SJSA1 (cell line): ENCODE measurements at regions not wholly inside any gene's neighbourhood (a gene's known extent, or its start where the extent isn't known, plus 50 kb on each side); places are given as distances from the start of the nearest gene placed in this dataset.
"Not testable (repeated sequence)": the region's sequence is repeated elsewhere in the genome, so short reads cannot be mapped to it uniquely, and the experiment has no call there.

Source experiments
- DNase-seq, 2 experiments: peaks; one replicate each; pipeline ENCODE4 v3.0.0-alpha.2; 2015 to 2020; ENCODE audit warnings: low spot score in 2 of 2, low read depth in 1 of 2
- H3K27ac ChIP-seq: fragments of 250-450 bp; sonication (Bioruptor Pico); 2 replicates; pipeline ENCODE4 v1.5.1; 2020; ENCODE audit warnings: mild to moderate bottlenecking, moderate library complexity
- H3K27me3 ChIP-seq: fragments of 250-450 bp; sonication (Bioruptor Pico); replicated peaks from 2 replicates; pipeline ENCODE4 v1.5.1; 2020; ENCODE audit warnings: mild to moderate bottlenecking, moderate library complexity
- H3K36me3 ChIP-seq: fragments of 250-450 bp; sonication (Bioruptor Pico); 2 replicates; pipeline ENCODE4 v1.5.1; 2020; ENCODE audit warnings: mild to moderate bottlenecking
- H3K4me1 ChIP-seq: fragments of 250-450 bp; sonication (Bioruptor Pico); replicated peaks from 2 replicates; pipeline ENCODE4 v1.6.1; 2021; ENCODE audit warnings: mild to moderate bottlenecking
- H3K4me3 ChIP-seq: fragments of 250-450 bp; sonication (Bioruptor Pico); 2 replicates; pipeline ENCODE4 v1.5.1; 2020; ENCODE audit warnings: mild to moderate bottlenecking
- H3K9me3 ChIP-seq: fragments of 250-450 bp; sonication (Bioruptor Pico); replicated peaks from 2 replicates; pipeline ENCODE4 v1.5.1; 2020; ENCODE audit warnings: mild to moderate bottlenecking

DNA sequence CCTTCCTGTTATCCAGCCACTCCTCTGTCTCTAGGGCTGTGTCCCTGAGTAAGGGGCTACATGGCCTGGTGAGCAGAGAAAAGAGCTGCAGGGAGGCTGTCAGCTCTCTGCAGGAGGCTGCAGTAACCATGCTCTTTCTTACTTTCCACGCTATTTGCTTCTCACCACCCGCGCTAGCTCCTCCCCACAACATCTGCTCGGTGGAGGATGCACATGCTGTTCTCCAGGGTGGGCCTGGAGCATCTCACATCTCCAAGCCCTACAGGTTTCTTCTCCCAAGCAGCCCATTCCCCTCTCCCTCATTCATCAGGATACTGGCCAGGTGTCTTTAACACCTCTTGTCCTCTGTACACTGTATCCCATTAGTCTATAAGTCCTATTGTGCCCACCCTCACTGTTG is 103.8 kb downstream of the IER5 start:
- Histone ChIP-seq H3K27ac (no peak overlapping the region), H3K36me3 (no peaks in the 10 kb centered on the region), H3K4me1 (no peaks in the 10 kb centered on the region), H3K27me3 (no peaks in the 10 kb centered on the region), H3K4me3 (no peak overlapping the region), H3K9me3 (no peaks in the 10 kb centered on the region)
- DNase-seq = no peak

- no peak for DNase-seq
- no peak overlapping the region for H3K27ac ChIP-seq
- H3K4me3 ChIP-seq = no peak overlapping the region
- H3K9me3 ChIP-seq = no peaks in the 10 kb centered on the region
- no peaks in the 10 kb centered on the region for H3K36me3 ChIP-seq
- H3K27me3 ChIP-seq = peaks cover 15% of the 10 kb centered on the region
- H3K4me1 ChIP-seq = no peaks in the 10 kb centered on the region
Observed at GRCh38 chr1:181202986-181203555, 114.6 kb downstream of the IER5 start.

- peaks cover 19% of the 10 kb centered on the region for H3K27me3 ChIP-seq
- no peak overlapping the region for H3K4me3 ChIP-seq
- H3K27ac ChIP-seq = no peak overlapping the region
- no peaks in the 10 kb centered on the region for H3K9me3 ChIP-seq
- no peaks in the 10 kb centered on the region for H3K4me1 ChIP-seq
- H3K36me3 ChIP-seq = no peaks in the 10 kb centered on the region
- DNase-seq = no peak
Observed at GRCh38 chr1:181204530-181204929, 116.0 kb downstream of the IER5 start.

GRCh38 chr1:181205901-181206300 is 117.4 kb downstream of the IER5 start:
- no peaks in the 10 kb centered on the region for H3K36me3 ChIP-seq
- H3K4me3 ChIP-seq = no peak overlapping the region
- peaks cover 19% of the 10 kb centered on the region for H3K27me3 ChIP-seq
- DNase-seq = no peak
- no peaks in the 10 kb centered on the region for H3K4me1 ChIP-seq
- H3K27ac ChIP-seq = no peak overlapping the region
- no peaks in the 10 kb centered on the region for H3K9me3 ChIP-seq

GRCh38 chr1:181206513-181206912 is 118.0 kb downstream of the IER5 start:
- Histone ChIP-seq H3K9me3 (no peaks in the 10 kb centered on the region), H3K4me3 (no peak overlapping the region), H3K4me1 (no peaks in the 10 kb centered on the region), H3K36me3 (no peaks in the 10 kb centered on the region), H3K27me3 (peaks cover 19% of the 10 kb centered on the region), H3K27ac (no peak overlapping the region)
- DNase-seq = no peak

DNA sequence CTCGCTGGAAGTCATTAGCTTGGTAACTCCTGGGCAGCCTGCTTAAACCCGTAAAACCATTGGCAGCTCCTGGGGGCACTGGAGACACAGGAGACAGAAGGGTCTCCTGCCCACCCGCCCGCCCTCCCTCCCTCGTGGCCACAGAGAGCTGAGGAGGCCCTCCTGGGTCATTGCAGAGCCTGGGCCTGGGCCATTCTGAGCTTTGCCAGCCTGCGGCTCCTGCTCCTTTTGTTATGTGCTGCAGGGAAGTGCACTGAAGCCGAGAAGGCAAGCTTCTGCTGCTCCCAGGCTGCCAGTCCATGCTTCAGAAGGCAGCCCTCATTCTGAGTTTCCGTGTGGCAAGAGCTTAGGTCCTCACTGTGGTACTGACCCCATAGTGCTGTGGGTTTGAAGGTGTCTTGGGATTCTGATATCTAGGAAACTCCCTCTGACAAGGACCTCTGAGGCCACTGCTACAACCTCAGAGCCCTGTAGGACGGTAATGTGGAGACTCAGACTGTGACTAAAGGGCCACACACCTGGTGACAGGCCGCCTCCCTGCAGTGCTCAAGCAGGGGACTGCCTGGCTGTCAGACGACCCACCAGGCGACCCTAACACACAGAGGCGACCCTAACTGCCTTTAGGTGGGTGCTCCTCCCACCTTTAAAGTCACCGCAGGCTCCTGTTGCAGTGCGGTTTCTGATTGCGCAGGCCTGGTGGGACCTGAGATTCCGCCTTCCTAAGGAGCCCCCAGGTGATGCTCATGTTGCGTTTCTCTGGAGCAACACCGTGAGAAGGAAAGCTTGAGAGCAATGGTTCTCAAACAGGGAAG is 118.7 kb downstream of the IER5 start:
- no peaks in the 10 kb centered on the region for H3K36me3 ChIP-seq
- H3K27ac ChIP-seq = no peak overlapping the region

GRCh38 chr1:181208083-181208482 is 119.6 kb downstream of the IER5 start:
- Histone ChIP-seq H3K4me1 (no peaks in the 10 kb centered on the region), H3K36me3 (no peaks in the 10 kb centered on the region), H3K9me3 (no peaks in the 10 kb centered on the region), H3K27ac (no peak overlapping the region), H3K27me3 (peaks cover 22% of the 10 kb centered on the region), H3K4me3 (no peak overlapping the region)
- DNase-seq = no peak

More for the DNA sequence above, 118.7 kb downstream of the IER5 start:
- Histone ChIP-seq H3K4me1 (no peaks in the 10 kb centered on the region), H3K9me3 (no peaks in the 10 kb centered on the region), H3K27me3 (peaks cover 19% of the 10 kb centered on the region), H3K4me3 (no peak overlapping the region)
- DNase-seq = no peak

DNA sequence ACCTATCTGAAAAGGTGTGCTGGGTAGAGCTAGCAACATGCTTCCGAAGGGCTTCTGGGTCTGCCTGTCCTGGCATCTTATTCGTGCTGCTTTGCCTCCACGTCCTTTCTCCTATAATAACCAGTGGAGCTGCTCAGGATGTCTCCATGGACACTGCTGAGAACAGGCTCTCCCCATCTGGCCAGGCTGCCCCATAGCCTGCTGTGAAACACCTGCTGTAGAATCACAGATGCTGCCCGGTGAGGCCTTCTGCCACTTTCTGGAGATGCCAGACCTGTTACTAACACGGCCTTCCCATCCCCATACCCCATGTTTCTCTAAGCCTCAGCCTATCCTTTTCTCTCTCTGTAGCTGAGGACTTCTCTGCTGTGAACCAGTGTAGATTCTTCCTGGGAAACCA is 120.5 kb downstream of the IER5 start:
- DNase-seq = no peak
- no peaks in the 10 kb centered on the region for H3K9me3 ChIP-seq
- no peaks in the 10 kb centered on the region for H3K36me3 ChIP-seq
- no peaks in the 10 kb centered on the region for H3K4me1 ChIP-seq
- H3K27me3 ChIP-seq = peaks cover 22% of the 10 kb centered on the region
- no peak overlapping the region for H3K27ac ChIP-seq
- no peak overlapping the region for H3K4me3 ChIP-seq

- H3K27me3 ChIP-seq = peaks cover 7% of the 10 kb centered on the region; the same call in 1 of the 2 replicates
- H3K4me3 ChIP-seq = no peak overlapping the region
- no peaks in the 10 kb centered on the region for H3K9me3 ChIP-seq
- no peak overlapping the region for H3K27ac ChIP-seq
- no peak for DNase-seq
- H3K36me3 ChIP-seq = no peaks in the 10 kb centered on the region
- H3K4me1 ChIP-seq = no peaks in the 10 kb centered on the region
Observed at GRCh38 chr1:181213056-181213455, 124.6 kb downstream of the IER5 start.

DNA sequence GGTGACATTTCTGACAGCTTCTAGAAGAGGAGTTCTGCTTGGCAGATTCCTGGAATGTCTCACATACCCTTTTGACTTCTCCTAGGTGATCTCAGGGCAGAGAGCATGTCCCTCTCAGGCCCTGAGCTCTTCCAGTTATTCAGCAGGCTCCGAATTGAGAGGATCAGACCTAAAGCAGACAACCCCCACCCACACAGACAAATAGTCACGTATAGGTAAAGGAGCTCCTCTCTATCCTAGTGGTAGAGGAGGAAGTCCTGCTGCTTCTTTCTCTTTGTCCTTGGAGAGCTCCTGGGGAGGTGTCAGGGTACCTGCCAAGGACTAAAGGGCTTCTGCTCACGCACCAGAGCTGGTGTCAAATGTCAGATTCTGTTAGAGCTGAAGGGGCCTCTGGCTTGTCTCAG is 128.1 kb downstream of the IER5 start:
- Histone ChIP-seq H3K27ac (no peak overlapping the region), H3K4me1 (no peaks in the 10 kb centered on the region), H3K36me3 (no peaks in the 10 kb centered on the region), H3K9me3 (no peaks in the 10 kb centered on the region), H3K27me3 (0 out of 2 replicates have a peak, but pooled peaks cover 7% of the 10 kb centered on the region), H3K4me3 (no peak overlapping the region)
- DNase-seq = no peak

GRCh38 chr1:181219938-181220337 is 131.4 kb downstream of the IER5 start:
- H3K36me3 ChIP-seq = no peaks in the 10 kb centered on the region
- H3K4me1 ChIP-seq = no peaks in the 10 kb centered on the region
- H3K27ac ChIP-seq = no peak overlapping the region
- no peaks in the 10 kb centered on the region for H3K9me3 ChIP-seq
- 0 out of 2 replicates have a peak, but pooled peaks cover 4% of the 10 kb centered on the region for H3K27me3 ChIP-seq
- DNase-seq = no peak
- H3K4me3 ChIP-seq = no peak overlapping the region

GRCh38 chr1:181221078-181221477 is 132.6 kb downstream of the IER5 start:
- no peak overlapping the region for H3K4me3 ChIP-seq
- 0 out of 2 replicates have a peak, but pooled peaks cover 4% of the 10 kb centered on the region for H3K27me3 ChIP-seq
- H3K36me3 ChIP-seq = no peaks in the 10 kb centered on the region
- H3K9me3 ChIP-seq = no peaks in the 10 kb centered on the region
- H3K4me1 ChIP-seq = no peaks in the 10 kb centered on the region
- no peak overlapping the region for H3K27ac ChIP-seq
- no peak for DNase-seq

DNA sequence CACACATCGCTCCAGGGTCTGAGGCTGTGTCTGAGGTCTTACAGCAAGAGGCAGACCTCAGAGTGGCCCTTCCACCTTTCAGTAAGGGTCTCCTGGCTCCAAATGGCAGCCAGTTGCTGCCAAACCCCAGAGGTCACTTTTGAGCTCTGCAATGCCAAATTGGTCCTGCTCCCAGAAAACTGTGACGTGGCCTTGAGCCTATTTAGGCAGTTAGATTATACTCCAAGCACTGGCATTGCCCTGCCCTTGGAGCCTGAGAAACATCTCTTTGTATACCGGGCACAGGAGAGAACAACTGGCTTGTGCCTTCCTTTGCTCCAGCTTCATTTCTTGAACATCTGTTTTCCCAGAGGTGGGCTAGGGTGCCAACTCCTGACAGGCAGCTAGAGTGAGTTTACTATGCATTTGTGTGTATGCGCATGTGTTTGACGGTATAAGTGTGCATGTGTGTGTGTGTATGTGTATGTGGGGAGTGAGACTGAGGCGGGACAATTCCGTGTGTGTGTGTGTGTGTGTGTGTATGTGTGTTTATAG is 134.5 kb downstream of the IER5 start:
- Histone ChIP-seq H3K4me1 (no peaks in the 10 kb centered on the region), H3K36me3 (no peaks in the 10 kb centered on the region), H3K27ac (no peak overlapping the region), H3K4me3 (no peak overlapping the region), H3K27me3 (0 out of 2 replicates have a peak, but pooled peaks cover 4% of the 10 kb centered on the region), H3K9me3 (no peaks in the 10 kb centered on the region)
- no peak for DNase-seq

- DNase-seq, H3K4me3 ChIP-seq, H3K4me1 ChIP-seq, H3K27me3 ChIP-seq, H3K36me3 ChIP-seq, H3K9me3 ChIP-seq, H3K27ac ChIP-seq: not testable (repeated sequence)
Observed at GRCh38 chr1:181226728-181227127, 138.2 kb downstream of the IER5 start.
